H1 (cell line): ENCODE measurements at regions not wholly inside any gene's neighbourhood (a gene's known extent, or its start where the extent isn't known, plus 50 kb on each side); places are given as distances from the start of the nearest gene placed in this dataset.

Source experiments
- CTCF ChIA-PET: fragments of 300-600 bp; sonication (Branson Sonifier 250); formaldehyde crosslinking; loops from one replicate; lab custom pipeline; 2021; ENCODE audit not compliant: partially characterized antibody; lab: Charles Lee
- POLR2A ChIA-PET: fragments of 300-600 bp; sonication (Branson Sonifier 250); formaldehyde crosslinking; loops from one replicate; lab custom pipeline; 2021; ENCODE audit warnings: inconsistent platforms; ENCODE audit not compliant: partially characterized antibody; lab: Charles Lee
- DNase-seq, 2 experiments: peaks; one replicate each; pipeline versions ENCODE4 v3.0.0 to v3.0.0-alpha.2; 2010 to 2022; ENCODE audit warnings: low spot score in 2 of 2, low read depth in 1 of 2, mixed read lengths in 1 of 2
- FAIRE-seq: peaks from 2 replicates; lab custom pipeline; 2011; peaks lifted over from hg19 to GRCh38; lab: Jason Lieb, UNC
- H2AFZ ChIP-seq: 2 replicates; pipeline ENCODE4 v1.8.1; 2012; ENCODE audit warnings: low read length, inconsistent platforms
- H2AK5ac ChIP-seq: 2 replicates; pipeline ENCODE4 v1.6.1; 2013; ENCODE audit warnings: low read depth, low read length
- H2BK120ac ChIP-seq: replicated peaks from 2 replicates; pipeline ENCODE3; 2013; ENCODE audit warnings: low read depth, low read length, inconsistent platforms
- H2BK12ac ChIP-seq: 2 replicates; pipeline ENCODE4 v1.6.1; 2013; ENCODE audit warnings: low read depth, low read length
- H2BK15ac ChIP-seq: 2 replicates; pipeline ENCODE4 v1.6.1; 2013; ENCODE audit warnings: low read length
- H2BK20ac ChIP-seq: 2 replicates; pipeline ENCODE4 v1.6.1; 2013; ENCODE audit warnings: low read length
- H2BK5ac ChIP-seq: 2 replicates; pipeline ENCODE4 v1.6.1; 2013; ENCODE audit warnings: low read depth, low read length
- H3K14ac ChIP-seq: 2 replicates; pipeline ENCODE4 v1.6.1; 2013; ENCODE audit warnings: inconsistent platforms; ENCODE audit not compliant: insufficient read length
- H3K18ac ChIP-seq: 2 replicates; pipeline ENCODE4 v1.6.1; 2013; ENCODE audit warnings: low read length; ENCODE audit errors: extremely low read depth
- H3K23ac ChIP-seq: 2 replicates; pipeline ENCODE4 v1.6.1; 2013; ENCODE audit warnings: inconsistent platforms; ENCODE audit not compliant: insufficient read length
- H3K23me2 ChIP-seq: 2 replicates; pipeline ENCODE4 v1.6.1; 2013; ENCODE audit warnings: low read depth, low read length
- H3K27ac ChIP-seq: 2 replicates; pipeline ENCODE4 v1.6.1; 2011; ENCODE audit warnings: low read depth, low read length, inconsistent platforms
- H3K27me3 ChIP-seq, 4 experiments: replicated peaks in 1 of 4; 1 replicate in 1 of 4; 2 replicates in 3 of 4; pipeline versions ENCODE4 v1.6.1 to v1.8.1; 2011 to 2013; ENCODE audit warnings: low read length in 3 of 4, mild to moderate bottlenecking in 3 of 4, inconsistent platforms in 2 of 4, mixed read lengths in 2 of 4, moderate library complexity in 1 of 4; ENCODE audit not compliant: control insufficient read depth in 3 of 4, insufficient read depth in 3 of 4; ENCODE audit errors: extremely low read depth in 1 of 4
- H3K36me3 ChIP-seq, 4 experiments: 2 replicates each; pipeline versions ENCODE4 v1.6.1 to v1.8.1; 2011 to 2013; ENCODE audit warnings: mild to moderate bottlenecking in 4 of 4, low read length in 3 of 4, moderate library complexity in 2 of 4, control low read depth in 1 of 4, inconsistent platforms in 1 of 4; ENCODE audit not compliant: insufficient read depth in 4 of 4, control insufficient read depth in 2 of 4
- H3K4ac ChIP-seq: replicated peaks from 2 replicates; pipeline ENCODE3; 2013; ENCODE audit warnings: low read length, low read depth, mixed read lengths, inconsistent platforms; ENCODE audit not compliant: insufficient read length
- H3K4me1 ChIP-seq, 4 experiments: replicated peaks in 1 of 4; 1 replicate in 1 of 4; 2 replicates in 3 of 4; pipeline versions ENCODE4 v1.6.1 to v1.8.1; 2011 to 2013; ENCODE audit warnings: low read length in 3 of 4, inconsistent platforms in 2 of 4, mixed read lengths in 1 of 4; ENCODE audit not compliant: insufficient read depth in 4 of 4, control insufficient read depth in 3 of 4
- H3K4me2 ChIP-seq, 2 experiments: 2 replicates each; pipeline versions ENCODE4 v1.6.1 to v1.8.1; 2011 to 2013; ENCODE audit warnings: low read depth in 2 of 2, low read length in 2 of 2, control low read depth in 1 of 2, inconsistent platforms in 1 of 2, mild to moderate bottlenecking in 1 of 2; ENCODE audit not compliant: insufficient read depth in 1 of 2
- H3K4me3 ChIP-seq, 4 experiments: fragments of 200-600, 300-600 bp in 1 of 4; sonication (generic), shearing (Covaris generic), sonication (Bioruptor Twin) in 1 of 4; 2 replicates each; pipeline versions ENCODE4 v1.5.1 to v1.8.1; 2011 to 2016; ENCODE audit warnings: low read length in 4 of 4, low read depth in 3 of 4, control low read depth in 2 of 4, inconsistent platforms in 2 of 4, mild to moderate bottlenecking in 2 of 4, mixed read lengths in 1 of 4, moderate library complexity in 1 of 4; ENCODE audit not compliant: insufficient read depth in 2 of 4; ENCODE audit errors: extremely low read depth in 1 of 4
- H3K56ac ChIP-seq: replicated peaks from 2 replicates; pipeline ENCODE3; 2013; ENCODE audit warnings: low read depth, mild to moderate bottlenecking, mixed read lengths, low read length, inconsistent platforms; ENCODE audit not compliant: insufficient read length
- H3K79me1 ChIP-seq: 2 replicates; pipeline ENCODE4 v1.6.1; 2013; ENCODE audit warnings: low read depth, low read length, control low read depth
- H3K79me2 ChIP-seq, 2 experiments: 2 replicates each; pipeline versions ENCODE4 v1.6.1 to v1.8.1; 2012 to 2013; ENCODE audit warnings: low read length in 2 of 2, mild to moderate bottlenecking in 2 of 2, inconsistent platforms in 1 of 2; ENCODE audit not compliant: insufficient read depth in 2 of 2, control insufficient read depth in 1 of 2
- H3K9ac ChIP-seq, 4 experiments: replicated peaks in 1 of 4; 1 replicate in 1 of 4; 2 replicates in 3 of 4; pipeline versions ENCODE4 v1.6.1 to v1.8.1; 2011 to 2013; ENCODE audit warnings: low read depth in 3 of 4, low read length in 3 of 4, control low read depth in 2 of 4, mild to moderate bottlenecking in 2 of 4, moderate library complexity in 2 of 4, inconsistent platforms in 1 of 4; ENCODE audit errors: extremely low read depth in 1 of 4
- H3K9me3 ChIP-seq, 2 experiments: 2 replicates each; pipeline versions ENCODE4 v1.6.1 to v1.8.1; 2012 to 2013; ENCODE audit warnings: mild to moderate bottlenecking in 2 of 2, moderate library complexity in 2 of 2, control low read depth in 1 of 2, inconsistent platforms in 1 of 2, low read depth in 1 of 2, low read length in 1 of 2, mixed read lengths in 1 of 2; ENCODE audit not compliant: insufficient read depth in 2 of 2
- H4K20me1 ChIP-seq, 2 experiments: replicated peaks in 1 of 2; 2 replicates each; pipeline versions ENCODE3 to v1.8.1; 2011 to 2013; ENCODE audit warnings: inconsistent platforms in 2 of 2, low read length in 2 of 2, mild to moderate bottlenecking in 1 of 2; ENCODE audit not compliant: insufficient read depth in 2 of 2, control insufficient read depth in 1 of 2
- H4K5ac ChIP-seq: 2 replicates; pipeline ENCODE4 v1.6.1; 2013; ENCODE audit warnings: low read length, low read depth, mixed read lengths, inconsistent platforms; ENCODE audit not compliant: insufficient read length
- H4K8ac ChIP-seq: 2 replicates; pipeline ENCODE4 v1.8.0; 2013; ENCODE audit warnings: mild to moderate bottlenecking, moderate library complexity, low read length, inconsistent platforms; ENCODE audit not compliant: insufficient read depth; ENCODE audit errors: extremely low read depth
- H4K91ac ChIP-seq: replicated peaks from 2 replicates; pipeline ENCODE3; 2013; ENCODE audit warnings: low read length, mixed read lengths, inconsistent platforms; ENCODE audit not compliant: insufficient read length
- TBP ChIP-seq: IDR thresholded peaks from 2 replicates; pipeline ENCODE4 v1.6.1; 2011; ENCODE audit warnings: low read depth, low read length, improper control_type of control experiment
- WGBS, 2 experiments: shearing (Covaris generic) in 1 of 2; methylation state at CpG; one replicate each; pipeline versions ENCODE4 v1.1.6 to v1.1.7; 2013 to 2015; ENCODE audit warnings: low lambda C conversion rate in 2 of 2, mixed read lengths in 2 of 2, inconsistent platforms in 1 of 2, low coverage in 1 of 2, missing lambda C conversion rate in 1 of 2; ENCODE audit not compliant: insufficient replicate concordance in 2 of 2, insufficient coverage in 1 of 2, insufficient read length in 1 of 2; ENCODE audit errors: extremely low coverage in 1 of 2, missing lambda C conversion rate in 1 of 2; 5-methylcytosine and 5-hydroxymethylcytosine counted together

- peak overlapping the region in 1 of 4 experiments; percentile 49; a peak in 1 of 7 replicates for H3K9ac ChIP-seq
- no peak overlapping the region for H2BK20ac ChIP-seq
- no peak overlapping the region for H2AK5ac ChIP-seq
- H3K4me2 ChIP-seq, result no peak overlapping the region
- H2BK5ac ChIP-seq, result no peak overlapping the region
- no peak overlapping the region for H3K4ac ChIP-seq
- H3K4me1 ChIP-seq, result peaks cover 0 to 2% (median 0%) of the 10 kb centered on the region in 4 experiments; a peak in 1 of 7 replicates
- no peaks in the 10 kb centered on the region for H3K36me3 ChIP-seq
- no peaks in the 10 kb centered on the region for H3K27me3 ChIP-seq
- 98% methylated on average over 3 of the region's 3 CpGs; no CpG with 5 or more reads in 1 of the 2 experiments for WGBS, 2 experiments
- no peaks in the 10 kb centered on the region for H3K9me3 ChIP-seq
- no peak for TF ChIP-seq TBP
- ChIA-PET CTCF (interaction anchor here (0.6 to 2.1 kb wide), 4 partner anchors 8 to 257 kb away, joined by 3 to 6 read pairs (median 3); no protein-coding TSS in a partner anchor), POLR2A (no interaction called here)
- H4K20me1 ChIP-seq, result no peaks in the 10 kb centered on the region
- no peak overlapping the region for H2BK15ac ChIP-seq
- H3K4me3 ChIP-seq, result no peak overlapping the region
- H3K23ac ChIP-seq, result no peak overlapping the region
- no peak overlapping the region for H3K14ac ChIP-seq
- no peak overlapping the region for H4K5ac ChIP-seq
- H3K79me2 ChIP-seq, result no peaks in the 10 kb centered on the region
- H3K23me2 ChIP-seq, result no peaks in the 10 kb centered on the region
- H4K91ac ChIP-seq, result no peak overlapping the region
- no peak for FAIRE-seq
- DNase-seq, result no peak
- H4K8ac ChIP-seq, result no peak overlapping the region
- H2BK12ac ChIP-seq, result no peak overlapping the region
- no peak overlapping the region for H2AFZ ChIP-seq
- no peak overlapping the region for H2BK120ac ChIP-seq
- H3K27ac ChIP-seq, result no peak overlapping the region
- H3K18ac ChIP-seq, result no peak overlapping the region
- H3K79me1 ChIP-seq, result no peaks in the 10 kb centered on the region
- no peak overlapping the region for H3K56ac ChIP-seq
These were observed 426.5 kb upstream of the AKR1E2 start for GRCh38 chr10:4399556-4399955.
